ENCODE measurements at regions not wholly inside any gene's neighbourhood (a gene's known extent, or its start where the extent isn't known, plus 50 kb on each side); places are given as distances from the start of the nearest gene placed in this dataset.

GRCh38 chr10:44033008-44033407 lies 351.9 kb downstream of the CXCL12 start:
- TF ChIP-seq POLR2A (IDR thresholded peaks at IDR 0.05): no peak
- TF ChIP-seq, protein P1, sequence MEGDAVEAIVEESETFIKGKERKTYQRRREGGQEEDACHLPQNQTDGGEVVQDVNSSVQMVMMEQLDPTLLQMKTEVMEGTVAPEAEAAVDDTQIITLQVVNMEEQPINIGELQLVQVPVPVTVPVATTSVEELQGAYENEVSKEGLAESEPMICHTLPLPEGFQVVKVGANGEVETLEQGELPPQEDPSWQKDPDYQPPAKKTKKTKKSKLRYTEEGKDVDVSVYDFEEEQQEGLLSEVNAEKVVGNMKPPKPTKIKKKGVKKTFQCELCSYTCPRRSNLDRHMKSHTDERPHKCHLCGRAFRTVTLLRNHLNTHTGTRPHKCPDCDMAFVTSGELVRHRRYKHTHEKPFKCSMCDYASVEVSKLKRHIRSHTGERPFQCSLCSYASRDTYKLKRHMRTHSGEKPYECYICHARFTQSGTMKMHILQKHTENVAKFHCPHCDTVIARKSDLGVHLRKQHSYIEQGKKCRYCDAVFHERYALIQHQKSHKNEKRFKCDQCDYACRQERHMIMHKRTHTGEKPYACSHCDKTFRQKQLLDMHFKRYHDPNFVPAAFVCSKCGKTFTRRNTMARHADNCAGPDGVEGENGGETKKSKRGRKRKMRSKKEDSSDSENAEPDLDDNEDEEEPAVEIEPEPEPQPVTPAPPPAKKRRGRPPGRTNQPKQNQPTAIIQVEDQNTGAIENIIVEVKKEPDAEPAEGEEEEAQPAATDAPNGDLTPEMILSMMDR (IDR thresholded peaks at IDR 0.05): no peak
